ENCODE measurements at regions not wholly inside any gene's neighbourhood (a gene's known extent, or its start where the extent isn't known, plus 50 kb on each side); places are given as distances from the start of the nearest gene placed in this dataset.
"Not testable (repeated sequence)": the region's sequence is repeated elsewhere in the genome, so short reads cannot be mapped to it uniquely, and the experiment has no call there.

DNA sequence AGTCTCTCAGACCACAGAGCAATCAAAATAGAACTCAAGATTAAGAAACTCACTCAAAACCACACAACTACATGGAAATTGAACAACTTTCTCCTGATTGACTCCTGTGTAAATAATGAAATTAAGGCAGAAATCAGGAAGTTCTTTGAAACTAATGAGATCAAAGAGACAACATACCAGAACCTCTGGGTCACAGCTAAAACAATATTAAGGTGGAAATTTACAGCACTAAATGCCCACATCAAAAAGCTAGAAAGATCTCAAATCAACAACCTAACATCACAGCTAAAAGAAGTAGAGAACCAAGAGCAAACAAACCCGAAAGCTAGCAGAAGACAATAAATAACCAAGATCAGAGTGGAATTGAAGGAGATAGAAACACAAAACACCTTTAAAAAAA lies 395.0 kb upstream of the RORB start:
- not testable (repeated sequence) for DNase-seq

- no peak for DNase-seq
Measured at GRCh38 chr9:74102702-74103101, 394.4 kb upstream of the RORB start.

GRCh38 chr9:74107692-74108091 lies 389.4 kb upstream of the RORB start:
- no peak for DNase-seq

DNA sequence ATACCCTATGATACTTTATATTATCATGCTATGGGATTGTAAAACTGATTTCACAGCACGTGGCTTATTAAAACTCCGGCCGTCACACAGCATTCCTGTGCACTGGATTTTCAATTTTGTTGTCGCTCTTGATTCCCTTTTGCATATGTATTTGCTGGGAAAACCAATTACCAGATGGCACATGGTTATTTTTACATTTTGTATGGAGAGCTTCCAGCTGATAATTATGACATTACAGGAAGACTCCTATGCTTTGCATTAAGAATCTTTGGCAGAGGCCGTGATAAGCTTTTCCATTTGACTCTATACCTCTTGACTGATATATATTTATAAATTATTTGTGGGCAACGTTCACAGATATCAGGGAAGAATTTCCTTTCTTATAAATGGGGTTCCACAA lies 381.2 kb upstream of the RORB start:
- no peak for DNase-seq

- DNase-seq, result no peak
Measured at GRCh38 chr9:74117151-74117550, 380.0 kb upstream of the RORB start.

DNA sequence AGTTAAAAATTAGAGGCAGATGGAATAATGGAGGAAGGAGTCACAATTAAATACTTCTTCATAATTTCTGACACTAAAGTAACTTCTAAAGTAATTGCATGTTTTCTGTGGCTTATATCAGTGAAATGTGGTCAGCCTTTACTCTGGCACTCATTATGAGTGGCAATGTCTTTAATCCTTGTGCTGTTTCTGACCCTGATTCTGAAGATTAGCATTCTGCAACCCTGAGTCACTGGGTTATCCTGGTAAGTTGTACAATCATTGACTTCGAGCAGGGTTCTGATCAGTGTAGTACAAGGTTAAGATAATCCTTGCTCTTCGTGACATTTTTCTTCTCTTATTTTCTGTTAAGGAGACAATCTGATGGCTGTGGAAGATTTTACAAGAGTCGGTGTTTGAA lies 379.4 kb upstream of the RORB start:
- DNase-seq, result no peak

DNA sequence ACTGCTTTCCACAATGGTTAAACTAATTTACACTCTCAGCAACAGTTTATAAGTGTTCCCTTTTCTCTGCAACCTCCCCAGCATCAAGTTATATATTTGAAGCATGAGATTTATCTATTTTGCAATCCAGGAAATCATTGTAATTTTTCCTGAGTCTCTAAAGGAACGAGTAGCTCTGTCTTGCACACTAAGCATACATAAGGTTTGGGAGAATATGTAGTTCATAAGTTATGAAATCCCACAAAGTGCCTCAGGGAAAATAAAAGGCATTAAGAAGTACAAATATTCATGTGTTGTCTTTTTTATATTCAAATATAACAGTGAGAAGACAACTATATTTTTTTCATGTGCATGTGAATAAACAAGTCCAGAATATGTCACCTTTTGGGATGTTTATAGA lies 377.1 kb upstream of the RORB start:
- DNase-seq, result no peak

DNA sequence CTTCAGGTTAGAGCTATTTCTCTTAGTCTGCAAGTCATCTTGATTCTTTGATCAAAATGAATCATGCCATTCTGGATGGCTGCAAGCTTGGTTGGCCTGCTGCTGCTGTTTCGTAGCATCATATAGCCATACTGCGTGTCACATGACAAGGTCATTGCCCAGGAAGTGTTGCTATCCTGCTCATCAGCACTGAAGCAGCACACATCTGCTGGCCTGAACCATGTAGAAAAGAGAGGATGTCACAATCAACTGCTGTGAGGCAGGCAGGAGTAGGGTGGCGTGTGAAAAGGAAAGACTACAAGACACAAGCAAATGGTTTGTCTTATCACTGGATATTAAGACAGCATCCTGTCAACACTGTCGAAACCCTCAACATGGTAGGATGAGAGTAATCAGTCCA lies 376.7 kb upstream of the RORB start:
- no peak for DNase-seq

- no peak for DNase-seq
Measured at GRCh38 chr9:74122216-74122615, 374.9 kb upstream of the RORB start.

DNA sequence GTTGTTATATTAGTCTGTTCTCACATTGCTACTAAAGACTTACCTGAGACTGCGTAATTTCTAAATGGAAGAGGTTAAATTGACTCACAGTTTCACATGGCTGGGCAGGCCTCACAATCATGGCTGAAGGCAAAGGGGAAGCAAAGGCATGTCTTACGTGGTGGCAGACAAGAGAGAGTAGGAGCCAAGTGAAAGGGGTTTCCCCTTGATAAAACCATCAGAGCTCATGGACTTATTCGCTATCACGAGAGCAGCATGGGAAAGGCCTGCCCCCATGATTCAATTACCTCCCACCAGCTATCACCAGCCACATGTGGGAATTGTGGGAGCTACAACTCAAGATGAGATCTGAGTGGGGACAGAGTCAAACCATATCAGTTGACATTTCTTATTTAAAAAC lies 374.5 kb upstream of the RORB start:
- DNase-seq, result no peak

DNA sequence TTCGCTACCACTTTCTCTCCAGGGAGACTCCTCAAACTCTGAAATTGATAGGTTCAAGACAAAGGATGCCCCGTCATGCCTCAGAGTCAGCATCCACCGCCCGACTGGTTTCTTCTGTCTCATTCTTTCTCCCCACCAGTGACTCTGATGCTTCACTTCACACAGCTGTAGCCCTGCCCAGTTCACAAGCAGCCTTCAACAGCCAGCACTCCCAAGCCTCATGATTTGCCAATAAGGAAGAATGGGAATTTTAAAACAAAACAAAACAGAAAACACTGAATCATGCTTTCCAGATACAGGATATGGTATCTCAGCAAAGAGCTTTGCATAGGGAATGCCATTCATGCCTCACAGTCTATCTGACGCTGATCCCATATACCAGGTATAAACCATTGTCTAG lies 371.2 kb upstream of the RORB start:
- no peak for DNase-seq

DNA sequence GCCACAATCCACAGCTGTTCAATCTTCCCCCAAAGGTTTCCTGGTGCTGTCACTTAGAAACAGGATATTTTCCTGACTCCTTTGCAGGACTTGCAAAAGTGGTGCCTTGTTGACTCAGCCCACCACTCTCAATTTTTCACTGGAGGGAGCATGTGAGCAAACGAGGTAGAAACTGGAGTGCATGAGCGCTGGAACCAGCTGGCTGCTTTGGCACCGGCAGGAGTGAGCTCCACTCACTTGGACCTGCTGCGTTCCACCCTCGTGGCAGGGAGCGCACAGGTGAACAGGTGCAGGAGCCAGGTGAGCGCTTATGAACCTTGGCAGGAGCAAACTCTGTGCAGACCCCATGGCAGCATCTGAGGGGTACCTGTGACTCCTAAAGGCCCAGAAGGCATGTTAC lies 364.1 kb upstream of the RORB start:
- no peak for DNase-seq

- no peak for DNase-seq
Measured at GRCh38 chr9:74133921-74134320, 363.2 kb upstream of the RORB start.

DNA sequence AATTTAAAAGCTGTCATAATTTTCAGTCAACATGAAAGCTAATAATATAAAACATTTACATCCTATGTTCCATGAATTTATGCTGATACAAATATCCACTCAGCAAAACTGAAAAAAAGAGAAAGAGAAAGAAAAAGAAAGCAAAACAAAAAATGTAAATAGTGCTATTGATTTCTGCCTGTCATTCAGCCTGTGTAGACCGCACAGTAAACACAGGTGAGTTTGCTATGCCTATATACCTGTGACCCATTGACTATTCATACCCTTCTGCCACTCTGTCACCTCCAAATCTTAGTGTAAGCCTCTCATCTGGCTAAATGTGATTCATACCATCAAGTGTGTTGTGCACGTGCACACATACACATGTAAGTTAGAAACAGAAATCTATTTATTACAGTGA lies 359.0 kb upstream of the RORB start:
- no peak for DNase-seq

- no peak for DNase-seq
Measured at GRCh38 chr9:74140141-74140540, 357.0 kb upstream of the RORB start.

DNA sequence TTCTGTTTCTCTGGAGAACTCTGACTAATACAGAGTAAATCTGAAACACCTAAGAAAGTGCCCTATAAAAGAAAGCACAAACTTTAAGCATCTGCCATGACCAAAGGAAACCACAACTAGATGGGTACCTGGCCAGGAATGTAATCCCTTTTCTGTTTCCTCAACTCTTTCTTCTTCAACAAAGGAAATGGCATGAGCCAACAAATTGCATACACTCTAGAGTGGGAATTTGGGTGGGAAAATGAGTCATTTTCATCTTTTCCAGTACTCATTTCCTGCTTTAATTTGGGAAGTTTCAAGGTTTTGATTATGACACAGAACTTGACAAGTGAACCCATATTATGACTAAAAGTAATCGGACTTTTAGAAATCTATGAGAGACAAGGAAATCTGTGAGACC lies 349.2 kb upstream of the RORB start:
- no peak for DNase-seq

- DNase-seq, result no peak
Measured at GRCh38 chr9:74172874-74173273, 324.3 kb upstream of the RORB start.

DNA sequence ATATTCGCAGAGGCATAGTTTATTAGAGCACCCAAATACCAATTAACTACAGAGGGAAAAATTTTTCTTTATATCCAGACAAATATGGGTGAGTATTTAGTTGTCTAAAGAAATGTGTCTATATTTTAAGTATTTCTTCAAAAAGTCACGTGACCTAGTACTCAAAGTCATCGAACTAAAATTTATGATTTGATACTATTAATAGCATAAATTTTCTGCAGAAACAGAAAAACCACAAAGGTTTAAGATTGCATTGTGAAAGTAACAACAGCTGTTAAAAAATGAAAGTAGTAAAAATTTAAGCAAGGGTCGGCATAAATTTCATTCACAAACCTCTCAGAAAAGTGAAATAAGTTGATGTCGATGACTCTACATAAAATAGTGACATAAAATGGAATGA lies 323.9 kb upstream of the RORB start:
- no peak for DNase-seq

GRCh38 chr9:74197771-74198170 lies 299.4 kb upstream of the RORB start:
- not testable (repeated sequence) for DNase-seq

DNA sequence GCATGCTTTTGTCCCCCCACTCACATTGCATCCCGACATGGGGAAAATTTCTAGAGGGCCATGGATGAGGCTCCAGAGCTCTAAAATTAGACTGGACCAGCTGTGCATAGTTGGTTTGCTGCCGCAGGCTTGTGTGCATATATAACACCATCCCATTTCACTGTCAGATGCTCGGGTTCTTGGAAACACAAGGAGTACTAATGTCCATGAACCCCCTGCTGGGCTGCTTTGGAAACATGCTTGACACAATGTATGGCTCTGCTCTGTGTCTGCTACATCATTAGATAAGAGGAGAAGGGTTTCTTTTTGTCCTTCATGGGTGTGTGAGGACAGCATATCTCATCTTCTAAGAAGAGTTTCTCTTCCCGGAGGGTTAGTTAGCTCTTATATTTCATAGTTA lies 292.1 kb upstream of the RORB start:
- no peak for DNase-seq

DNA sequence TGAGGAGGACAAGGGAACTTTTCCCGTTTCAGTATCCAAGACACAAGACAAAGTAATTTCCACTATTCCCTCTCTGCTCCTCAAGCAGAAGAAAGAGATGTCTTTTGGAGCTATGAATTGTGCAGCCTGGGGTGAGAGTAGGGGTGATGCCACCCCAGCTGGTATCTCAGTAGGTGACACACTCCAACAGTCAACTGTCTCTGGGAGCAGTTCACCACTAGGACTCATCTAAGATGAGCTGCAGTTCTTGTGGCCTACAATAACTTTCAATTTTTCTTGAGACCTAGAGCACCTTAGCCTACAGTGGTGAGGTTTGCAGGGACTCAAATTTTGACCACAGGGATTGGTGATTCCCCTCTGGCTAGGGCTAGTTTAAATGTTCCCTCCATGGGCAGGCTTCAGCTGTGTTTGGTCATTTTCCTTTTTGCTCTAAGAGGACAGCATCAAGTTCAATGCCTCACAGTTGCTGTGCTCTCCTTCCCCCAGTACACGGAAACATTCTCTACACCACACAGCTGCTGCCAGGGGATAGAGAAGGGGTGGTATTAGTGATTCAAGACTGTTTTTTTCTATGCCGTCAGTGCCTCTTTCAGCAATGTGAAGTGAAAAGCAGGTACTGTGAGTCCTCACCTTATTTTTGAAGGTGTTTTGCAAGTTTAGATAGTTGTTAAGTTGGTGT lies 278.6 kb upstream of the RORB start:
- DNase-seq, result no peak

DNA sequence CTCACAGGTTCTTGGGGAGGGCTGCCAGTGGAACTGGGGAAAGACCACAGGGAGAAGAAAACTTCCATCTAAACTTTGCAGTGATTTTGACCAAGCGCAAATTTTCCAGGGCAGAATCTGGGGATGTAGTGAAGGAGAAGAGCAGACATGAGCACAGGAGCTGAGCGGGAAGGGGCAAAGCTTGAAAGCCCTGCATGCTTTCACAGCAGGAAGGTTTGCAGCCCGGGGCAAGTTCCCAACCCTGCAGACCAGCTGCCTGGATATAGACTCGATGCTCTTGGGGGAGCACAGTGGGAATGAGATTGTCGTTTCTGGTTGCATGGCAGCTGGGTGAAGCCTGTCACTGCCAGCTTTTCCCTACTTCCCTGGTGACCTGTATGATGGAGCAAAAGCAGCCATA lies 276.8 kb upstream of the RORB start:
- DNase-seq, result no peak

DNA sequence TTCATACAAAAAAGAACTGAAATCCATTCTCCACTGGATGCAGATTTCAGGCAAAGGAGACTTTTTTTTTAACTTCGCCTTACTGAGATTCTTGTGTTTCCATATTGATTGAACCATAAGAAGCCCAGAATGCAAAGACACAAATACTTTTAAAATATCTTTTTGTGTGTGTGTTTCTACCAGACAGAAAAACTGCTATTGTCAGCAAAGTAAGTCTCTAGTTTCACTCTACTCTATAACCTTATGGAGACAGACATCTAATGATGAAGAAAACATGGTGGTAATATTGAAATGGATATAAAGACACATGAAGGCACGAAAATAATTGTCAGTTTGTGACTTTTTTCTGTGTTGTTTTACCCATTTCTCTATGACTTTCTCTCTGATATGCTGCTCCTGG lies 260.3 kb upstream of the RORB start:
- no peak for DNase-seq

GRCh38 chr9:74245866-74246497 lies 251.2 kb upstream of the RORB start:
- DNase-seq, result no peak

GRCh38 chr9:74255489-74255984 lies 241.6 kb upstream of the RORB start:
- DNase-seq, result no peak
